ENCODE measurements at regions not wholly inside any gene's neighbourhood (a gene's known extent, or its start where the extent isn't known, plus 50 kb on each side); places are given as distances from the start of the nearest gene placed in this dataset.

GRCh38 chr17:71329310-71330098, 791.3 kb upstream of the SOX9 start:
- no peaks in the 10 kb centered on the region for H3K4me1 ChIP-seq (ENCODE audit: control insufficient read depth in 2 of 3, insufficient read depth in 2 of 3, low read depth in 1 of 3, low read length in 3 of 3)
- H3K4me3 ChIP-seq (ENCODE audit: low read length in 3 of 3): no peak overlapping the region
- H3K9ac ChIP-seq (ENCODE audit: low read length in 3 of 3): no peak overlapping the region
- TF ChIP-seq, protein P1, sequence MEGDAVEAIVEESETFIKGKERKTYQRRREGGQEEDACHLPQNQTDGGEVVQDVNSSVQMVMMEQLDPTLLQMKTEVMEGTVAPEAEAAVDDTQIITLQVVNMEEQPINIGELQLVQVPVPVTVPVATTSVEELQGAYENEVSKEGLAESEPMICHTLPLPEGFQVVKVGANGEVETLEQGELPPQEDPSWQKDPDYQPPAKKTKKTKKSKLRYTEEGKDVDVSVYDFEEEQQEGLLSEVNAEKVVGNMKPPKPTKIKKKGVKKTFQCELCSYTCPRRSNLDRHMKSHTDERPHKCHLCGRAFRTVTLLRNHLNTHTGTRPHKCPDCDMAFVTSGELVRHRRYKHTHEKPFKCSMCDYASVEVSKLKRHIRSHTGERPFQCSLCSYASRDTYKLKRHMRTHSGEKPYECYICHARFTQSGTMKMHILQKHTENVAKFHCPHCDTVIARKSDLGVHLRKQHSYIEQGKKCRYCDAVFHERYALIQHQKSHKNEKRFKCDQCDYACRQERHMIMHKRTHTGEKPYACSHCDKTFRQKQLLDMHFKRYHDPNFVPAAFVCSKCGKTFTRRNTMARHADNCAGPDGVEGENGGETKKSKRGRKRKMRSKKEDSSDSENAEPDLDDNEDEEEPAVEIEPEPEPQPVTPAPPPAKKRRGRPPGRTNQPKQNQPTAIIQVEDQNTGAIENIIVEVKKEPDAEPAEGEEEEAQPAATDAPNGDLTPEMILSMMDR (IDR thresholded peaks at IDR 0.05; ENCODE audit: borderline replicate concordance, extremely low read depth, insufficient read depth): no peak
- H3K27ac ChIP-seq (ENCODE audit: low read depth in 2 of 2, low read length in 2 of 2): no peak overlapping the region
- H3K27me3 ChIP-seq (ENCODE audit: control insufficient read depth, insufficient read depth, low read length): no peaks in the 10 kb centered on the region
- intact Hi-C loops (cut with DNase I): no loop called here
- no peak for FAIRE-seq
- no peaks in the 10 kb centered on the region for H3K9me3 ChIP-seq (ENCODE audit: control insufficient read depth in 2 of 3, insufficient read depth in 1 of 3, low read length in 3 of 3)
- no peak for DNase-seq
- H3K36me3 ChIP-seq (ENCODE audit: control insufficient read depth in 2 of 3, insufficient read depth in 3 of 3, low read length in 3 of 3): no peaks in the 10 kb centered on the region

DNA sequence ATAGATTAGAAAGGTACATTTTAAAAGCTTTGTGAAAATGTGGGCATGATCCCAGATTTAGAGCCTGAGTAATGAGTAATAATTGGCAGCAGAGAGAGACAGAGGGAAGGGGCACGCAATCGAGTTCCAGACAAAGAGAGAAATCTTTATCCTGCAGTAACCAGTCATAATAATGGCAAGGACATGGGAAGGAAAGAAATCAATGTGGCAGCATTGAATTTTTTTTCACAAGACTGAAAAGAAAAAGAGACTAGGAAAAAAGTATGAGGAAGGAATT, 790.8 kb upstream of the SOX9 start:
- intact Hi-C loops (cut with DNase I): no loop called here
- H3K4me1 ChIP-seq (ENCODE audit: control insufficient read depth in 2 of 3, insufficient read depth in 2 of 3, low read depth in 1 of 3, low read length in 3 of 3): no peaks in the 10 kb centered on the region
- no peak overlapping the region for H3K4me3 ChIP-seq (ENCODE audit: low read length in 3 of 3)
- no peak overlapping the region for H3K9ac ChIP-seq (ENCODE audit: low read length in 3 of 3)
- no peak overlapping the region for H3K27ac ChIP-seq (ENCODE audit: low read depth in 2 of 2, low read length in 2 of 2)
- TF ChIP-seq, protein P1 (IDR thresholded peaks at IDR 0.05; ENCODE audit: borderline replicate concordance, extremely low read depth, insufficient read depth): no peak
- FAIRE-seq (no peak), DNase-seq (no peak)
- no peaks in the 10 kb centered on the region for H3K36me3 ChIP-seq (ENCODE audit: control insufficient read depth in 2 of 3, insufficient read depth in 3 of 3, low read length in 3 of 3)
- H3K9me3 ChIP-seq (ENCODE audit: control insufficient read depth in 2 of 3, insufficient read depth in 1 of 3, low read length in 3 of 3): no peaks in the 10 kb centered on the region
- no peaks in the 10 kb centered on the region for H3K27me3 ChIP-seq (ENCODE audit: control insufficient read depth, insufficient read depth, low read length)

DNA sequence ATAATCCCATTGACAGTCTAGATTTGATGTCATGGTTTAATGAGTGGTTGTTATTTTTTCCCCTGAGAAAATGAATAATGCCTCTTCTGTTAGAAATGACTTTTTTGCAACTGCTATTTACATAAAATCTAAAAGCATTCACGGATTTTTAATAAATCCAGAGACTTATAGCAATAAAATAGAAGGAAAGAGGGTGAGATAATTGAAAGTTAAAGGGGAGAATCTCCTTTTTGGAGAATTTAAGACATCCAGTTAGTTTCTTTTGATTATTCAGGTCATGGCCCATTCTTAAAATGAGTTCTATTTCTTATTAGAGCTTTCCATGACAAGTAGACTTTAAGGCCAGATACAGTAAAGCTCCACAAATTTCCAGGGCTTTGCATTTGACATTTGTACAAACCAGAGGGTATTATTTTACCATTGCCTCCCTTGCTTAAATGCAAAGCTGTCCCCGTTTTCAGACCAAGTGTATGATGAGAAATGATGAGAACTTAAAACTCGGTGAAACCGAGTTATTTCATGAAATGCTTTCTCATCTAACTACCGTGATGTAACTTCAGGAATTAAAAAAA, 789.0 kb upstream of the SOX9 start:
- no peaks in the 10 kb centered on the region for H3K4me1 ChIP-seq (ENCODE audit: control insufficient read depth in 2 of 3, insufficient read depth in 2 of 3, low read depth in 1 of 3, low read length in 3 of 3)
- intact Hi-C loops (cut with DNase I): no loop called here

More for the DNA sequence above, 789.0 kb upstream of the SOX9 start:
- Histone ChIP-seq H3K36me3 (ENCODE audit: control insufficient read depth in 2 of 3, insufficient read depth in 3 of 3, low read length in 3 of 3) (no peaks in the 10 kb centered on the region), H3K27me3 (ENCODE audit: control insufficient read depth, insufficient read depth, low read length) (no peaks in the 10 kb centered on the region), H3K9ac (ENCODE audit: low read length in 3 of 3) (no peak overlapping the region), H3K4me3 (ENCODE audit: low read length in 3 of 3) (no peak overlapping the region), H3K27ac (ENCODE audit: low read depth in 2 of 2, low read length in 2 of 2) (no peak overlapping the region), H3K9me3 (ENCODE audit: control insufficient read depth in 2 of 3, insufficient read depth in 1 of 3, low read length in 3 of 3) (no peaks in the 10 kb centered on the region)
- TF ChIP-seq, protein P1 (IDR thresholded peaks at IDR 0.05; ENCODE audit: borderline replicate concordance, extremely low read depth, insufficient read depth): no peak
- FAIRE-seq (no peak), DNase-seq (no peak)

All from kidney (tissue), 13 donors.